ENCODE measurements at regions not wholly inside any gene's neighbourhood (a gene's known extent, or its start where the extent isn't known, plus 50 kb on each side); places are given as distances from the start of the nearest gene placed in this dataset.
A peak's percentile ranks its signal among the peaks of the same experiment; 100 is the strongest.

- Histone ChIP-seq H3K4me3 (no peak overlapping the region), H3K79me2 (ENCODE audit: control insufficient read depth, insufficient read depth, low read length) (no peaks in the 10 kb centered on the region), H3K9me3 (replicated peaks; ENCODE audit: control insufficient read depth, insufficient read depth, low read depth, low read length) (no peaks in the 10 kb centered on the region), H2AFZ (ENCODE audit: low read depth, low read length) (no peak overlapping the region), H3K36me3 (ENCODE audit: control insufficient read depth, insufficient read depth, low read length) (no peaks in the 10 kb centered on the region), H3K27ac (ENCODE audit: extremely low read depth, low read depth, low read length) (no peak overlapping the region), H3K4me2 (ENCODE audit: insufficient read depth, low read length) (no peak overlapping the region), H3K27me3 (ENCODE audit: control insufficient read depth in 2 of 2, insufficient read depth in 2 of 2, low read length in 2 of 2) (no peaks in the 10 kb centered on the region), H3K9ac (ENCODE audit: insufficient read depth in 1 of 2, low read depth in 2 of 2, low read length in 2 of 2) (no peak overlapping the region), H3K4me1 (replicated peaks in 1 of 2; ENCODE audit: control insufficient read depth in 2 of 2, insufficient read depth in 2 of 2, low read length in 2 of 2) (peaks cover 4 to 27% of the 10 kb centered on the region in 2 experiments; a peak in 3 of 5 replicates), H3K9me1 (ENCODE audit: control insufficient read depth, insufficient read depth, low read length) (no peaks in the 10 kb centered on the region), H4K20me1 (replicated peaks; ENCODE audit: control insufficient read depth, insufficient read depth, low read length) (no peaks in the 10 kb centered on the region)
- DNase-seq (ENCODE audit: extremely low read depth in 1 of 4, low spot score in 3 of 4) (no peak), FAIRE-seq (no peak), ATAC-seq (no peak)
- in situ Hi-C loops (cut with MboI), result no loop called here
- intact Hi-C loops (cut with micrococcal nuclease), result loop anchor here (5.0 kb wide), 1 partner anchor 83 kb away; no protein-coding TSS in a partner anchor
- BruUV-seq (replicated peaks), result no TSS peak
- no peak for TF ChIP-seq BDP1 (IDR thresholded peaks at IDR 0.05; ENCODE audit: insufficient read depth, insufficient read length)
- TF ChIP-seq SAFB2 (IDR thresholded peaks at IDR 0.05; ENCODE audit: borderline replicate concordance, low read depth, low read length, severe bottlenecking), result no peak
- 0 out of 4 replicates have a peak, but pooled peaks of 1 of the 2 experiments have one; percentile 18 for TF ChIP-seq SRF (CRISPR knock-in tag; IDR thresholded peaks at IDR 0.05)
- TF ChIP-seq MEIS2 (IDR thresholded peaks at IDR 0.05; ENCODE audit: partially characterized antibody), result peak; percentile 77
- no peak for TF ChIP-seq TFAP4 (CRISPR knock-in tag; IDR thresholded peaks at IDR 0.05; ENCODE audit: borderline replicate concordance)
- TF ChIP-seq PBX2 (CRISPR knock-in tag; IDR thresholded peaks at IDR 0.05; ENCODE audit: low read depth), result no peak
- TF ChIP-seq PBX2 (tag; conservative IDR thresholded peaks at IDR 0.05; ENCODE audit: low read depth), result peak; percentile 76
- TF ChIP-seq ZNF134 (CRISPR knock-in tag; conservative IDR thresholded peaks at IDR 0.05), result no peak
- ChIA-PET CTCF (ENCODE audit: low intra/inter-chr PET ratio) (no interaction called here), POLR2A (interaction anchor here (0.7 to 1.9 kb wide), 4 partner anchors 8 to 231 kb away, joined by 3 to 7 read pairs (median 4); partner anchors contain the start of gene CITED2)
- WGBS (ENCODE audit: insufficient coverage, low coverage, missing lambda C conversion rate), result 50% methylated on average over 3 of the region's 3 CpGs
Observed at GRCh38 chr6:139600343-139600742, 225.9 kb upstream of the CITED2 start.

Measured in K562 (cell line).